Neural crest cell (in vitro differentiated cells): ENCODE measurements at regions not wholly inside any gene's neighbourhood (a gene's known extent, or its start where the extent isn't known, plus 50 kb on each side); places are given as distances from the start of the nearest gene placed in this dataset.

Experiments
- DNase-seq: peaks from one replicate; pipeline ENCODE4 v3.0.0; 2021; ENCODE audit warnings: low read depth, mixed read lengths, low spot score
- H3K27ac Mint-ChIP-seq: one replicate; pipeline ENCODE4 v1.8.0; 2021; ENCODE audit warnings: mild to moderate bottlenecking, mixed read lengths; ENCODE audit not compliant: unreplicated experiment
- H3K27me3 Mint-ChIP-seq: 2 replicates; pipeline ENCODE4 v1.8.0; 2021; ENCODE audit warnings: low read depth, mild to moderate bottlenecking, mixed read lengths
- H3K36me3 Mint-ChIP-seq: 2 replicates; pipeline ENCODE4 v1.8.0; 2021; ENCODE audit warnings: low read depth, mild to moderate bottlenecking, mixed read lengths
- H3K4me1 Mint-ChIP-seq: 2 replicates; pipeline ENCODE4 v1.8.0; 2021; ENCODE audit warnings: mixed read lengths
- H3K4me3 Mint-ChIP-seq: one replicate; pipeline ENCODE4 v1.8.0; 2021; ENCODE audit warnings: mild to moderate bottlenecking, mixed read lengths
- H3K9me3 Mint-ChIP-seq: 2 replicates; pipeline ENCODE4 v1.8.0; 2021; ENCODE audit warnings: mixed read lengths
- TF ChIP-seq, protein P1 (sequence below): fragments of 200-600 bp; sonication (generic); conservative IDR thresholded peaks from 2 replicates; pipeline ENCODE4 v1.5.0; 2021; ENCODE audit warnings: antibody characterized with exemption, mild to moderate bottlenecking

DNA sequence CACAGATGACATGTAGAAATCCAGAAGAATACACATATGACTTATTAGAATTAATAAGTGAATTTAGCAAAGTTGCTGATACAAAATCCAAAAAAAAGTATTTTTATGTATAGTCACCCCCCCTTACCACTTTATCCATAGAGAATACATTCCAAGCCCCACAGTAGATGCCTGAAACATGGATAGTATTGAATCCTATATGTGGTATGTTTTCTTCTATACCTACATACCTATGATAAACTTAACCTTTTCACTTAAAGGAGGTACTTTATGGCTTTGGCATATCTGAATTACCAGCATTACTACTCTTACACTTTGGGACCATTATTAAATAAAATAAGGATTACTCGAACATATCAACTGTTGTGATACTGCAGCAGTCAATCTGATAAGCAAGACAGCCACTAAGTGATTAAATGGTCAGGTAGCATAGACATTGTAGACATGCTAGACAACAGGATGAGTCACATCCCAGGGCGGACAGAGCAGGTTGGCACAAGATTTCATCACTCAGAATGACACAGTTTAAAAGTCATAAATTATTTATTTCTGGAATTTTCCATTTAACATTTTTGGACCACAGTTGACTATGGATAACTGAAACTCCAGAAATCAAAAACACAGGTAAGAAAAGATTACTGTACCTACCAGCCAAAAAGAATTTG, 208.2 kb upstream of the CHAC2 start:
- no peak overlapping the region for H3K4me3 Mint-ChIP-seq
- no peak for DNase-seq
- no peaks in the 10 kb centered on the region for H3K27me3 Mint-ChIP-seq
- TF ChIP-seq, protein P1, sequence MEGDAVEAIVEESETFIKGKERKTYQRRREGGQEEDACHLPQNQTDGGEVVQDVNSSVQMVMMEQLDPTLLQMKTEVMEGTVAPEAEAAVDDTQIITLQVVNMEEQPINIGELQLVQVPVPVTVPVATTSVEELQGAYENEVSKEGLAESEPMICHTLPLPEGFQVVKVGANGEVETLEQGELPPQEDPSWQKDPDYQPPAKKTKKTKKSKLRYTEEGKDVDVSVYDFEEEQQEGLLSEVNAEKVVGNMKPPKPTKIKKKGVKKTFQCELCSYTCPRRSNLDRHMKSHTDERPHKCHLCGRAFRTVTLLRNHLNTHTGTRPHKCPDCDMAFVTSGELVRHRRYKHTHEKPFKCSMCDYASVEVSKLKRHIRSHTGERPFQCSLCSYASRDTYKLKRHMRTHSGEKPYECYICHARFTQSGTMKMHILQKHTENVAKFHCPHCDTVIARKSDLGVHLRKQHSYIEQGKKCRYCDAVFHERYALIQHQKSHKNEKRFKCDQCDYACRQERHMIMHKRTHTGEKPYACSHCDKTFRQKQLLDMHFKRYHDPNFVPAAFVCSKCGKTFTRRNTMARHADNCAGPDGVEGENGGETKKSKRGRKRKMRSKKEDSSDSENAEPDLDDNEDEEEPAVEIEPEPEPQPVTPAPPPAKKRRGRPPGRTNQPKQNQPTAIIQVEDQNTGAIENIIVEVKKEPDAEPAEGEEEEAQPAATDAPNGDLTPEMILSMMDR, result no peak
- H3K36me3 Mint-ChIP-seq, result peaks cover 3% of the 10 kb centered on the region
- H3K27ac Mint-ChIP-seq, result no peak overlapping the region
- H3K4me1 Mint-ChIP-seq, result no peaks in the 10 kb centered on the region
- peaks cover 12% of the 10 kb centered on the region for H3K9me3 Mint-ChIP-seq

DNA sequence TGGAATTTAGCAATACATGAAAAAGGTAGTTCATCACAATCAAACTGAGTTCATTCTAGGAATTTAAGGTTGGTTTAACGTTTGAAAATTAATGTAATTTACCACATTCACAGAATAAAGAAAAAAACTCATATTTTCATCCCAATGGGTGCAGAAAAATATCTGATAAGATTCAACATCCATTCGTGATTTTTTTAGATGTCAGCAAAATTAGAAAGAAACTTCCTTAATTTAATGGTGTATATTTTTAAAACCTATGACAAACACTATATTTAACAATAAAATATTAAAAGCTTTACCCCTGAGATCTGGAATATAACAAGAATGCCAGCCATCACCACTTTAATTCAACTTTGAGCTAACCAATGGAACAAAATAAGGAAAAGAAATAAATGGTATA, 208.7 kb upstream of the CHAC2 start:
- no peak for DNase-seq
- Mint-ChIP-seq H3K9me3 (peaks cover 12% of the 10 kb centered on the region), H3K4me3 (no peak overlapping the region), H3K4me1 (no peaks in the 10 kb centered on the region), H3K27me3 (no peaks in the 10 kb centered on the region), H3K36me3 (peaks cover 3% of the 10 kb centered on the region), H3K27ac (no peak overlapping the region)
- TF ChIP-seq, protein P1, result no peak

DNA sequence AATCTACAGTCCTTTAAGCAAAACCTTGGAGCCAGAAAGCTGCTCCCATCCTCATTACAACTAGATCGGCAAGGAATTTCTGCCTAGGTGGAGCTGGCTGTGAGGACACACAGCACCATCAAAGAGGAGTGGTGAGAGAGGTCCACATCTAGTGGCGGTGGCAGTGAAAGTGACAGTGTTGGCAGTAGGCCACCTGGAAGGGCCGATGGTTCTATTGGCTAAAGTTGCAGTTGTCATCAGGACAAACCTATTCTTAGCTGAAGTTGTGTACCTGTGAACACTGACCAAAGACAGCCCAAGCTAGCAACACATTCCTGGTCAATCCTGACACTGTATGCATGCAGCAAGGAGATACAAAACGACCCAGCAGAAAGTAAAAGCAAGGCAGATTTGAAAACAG, 218.1 kb upstream of the CHAC2 start:
- no peak for DNase-seq
- Mint-ChIP-seq H3K4me3 (no peak overlapping the region), H3K27me3 (no peaks in the 10 kb centered on the region), H3K36me3 (no peaks in the 10 kb centered on the region), H3K9me3 (no peaks in the 10 kb centered on the region), H3K4me1 (no peaks in the 10 kb centered on the region), H3K27ac (no peak overlapping the region)
- TF ChIP-seq, protein P1, result no peak

DNA sequence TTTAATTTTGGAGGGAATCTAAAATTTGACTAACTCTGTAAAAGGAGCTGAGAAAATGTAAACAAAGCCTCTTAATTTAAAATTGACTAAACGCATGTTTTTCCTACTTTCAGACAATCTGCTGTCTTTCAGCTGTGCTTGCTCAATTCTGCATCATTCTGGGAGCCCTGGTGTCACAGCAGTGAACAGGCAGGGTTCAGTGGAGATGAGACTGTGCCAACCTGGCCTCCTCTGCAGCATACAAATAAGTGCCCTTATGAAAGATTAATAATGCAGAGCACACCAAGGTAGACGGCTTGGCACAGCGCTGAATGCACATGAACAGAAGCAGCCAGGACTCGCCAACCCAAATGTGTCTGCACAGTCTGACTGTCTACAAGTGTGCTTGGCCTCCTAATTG, 222.0 kb upstream of the CHAC2 start:
- H3K27me3 Mint-ChIP-seq, result no peaks in the 10 kb centered on the region
- no peaks in the 10 kb centered on the region for H3K4me1 Mint-ChIP-seq
- DNase-seq, result no peak
- H3K9me3 Mint-ChIP-seq, result peaks cover 7% of the 10 kb centered on the region
- peaks cover 3% of the 10 kb centered on the region for H3K36me3 Mint-ChIP-seq
- H3K4me3 Mint-ChIP-seq, result no peak overlapping the region
- TF ChIP-seq, protein P1, result no peak
- no peak overlapping the region for H3K27ac Mint-ChIP-seq

DNA sequence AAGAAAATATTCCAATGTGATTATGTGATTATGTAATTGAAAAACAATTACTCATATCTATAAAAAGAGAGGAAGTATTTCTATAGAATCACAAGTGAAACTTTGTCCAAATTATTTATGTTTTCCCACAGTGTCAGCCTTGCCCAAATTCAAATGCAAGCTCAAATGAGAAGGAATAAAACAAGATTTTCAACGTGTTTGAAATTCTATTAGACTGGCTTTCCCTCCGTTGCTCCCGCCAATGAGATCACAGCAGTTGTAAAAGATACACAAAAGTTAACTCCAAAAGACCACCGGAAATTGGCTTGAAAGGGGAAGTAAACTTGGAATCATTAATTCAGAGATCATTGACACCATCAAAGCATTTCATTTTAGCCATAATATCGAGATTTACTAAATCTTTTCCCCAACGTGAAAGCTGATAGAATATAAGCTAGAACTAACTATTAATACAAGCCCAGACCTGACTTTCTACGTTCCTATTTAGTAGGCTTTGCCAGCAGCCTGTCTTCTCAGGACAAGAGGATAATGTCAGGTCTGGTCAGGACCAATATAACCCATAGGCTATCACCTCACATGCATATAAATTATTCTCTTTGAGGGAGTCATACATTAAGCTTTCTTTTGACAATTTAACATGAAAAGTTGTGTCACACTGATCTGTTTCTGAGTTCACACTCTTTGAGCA, 222.6 kb upstream of the CHAC2 start:
- H3K27ac Mint-ChIP-seq, result no peak overlapping the region

More for the DNA sequence above, 222.6 kb upstream of the CHAC2 start:
- Mint-ChIP-seq H3K4me1 (no peaks in the 10 kb centered on the region), H3K27me3 (no peaks in the 10 kb centered on the region), H3K4me3 (no peak overlapping the region), H3K36me3 (peaks cover 3% of the 10 kb centered on the region), H3K9me3 (peaks cover 10% of the 10 kb centered on the region)
- no peak for DNase-seq
- TF ChIP-seq, protein P1, result no peak
